ENCODE measurements at regions not wholly inside any gene's neighbourhood (a gene's known extent, or its start where the extent isn't known, plus 50 kb on each side); places are given as distances from the start of the nearest gene placed in this dataset.
A peak's percentile ranks its signal among the peaks of the same experiment; 100 is the strongest.
"Not testable (repeated sequence)": the region's sequence is repeated elsewhere in the genome, so short reads cannot be mapped to it uniquely, and the experiment has no call there.

- TF ChIP-seq, protein P1, sequence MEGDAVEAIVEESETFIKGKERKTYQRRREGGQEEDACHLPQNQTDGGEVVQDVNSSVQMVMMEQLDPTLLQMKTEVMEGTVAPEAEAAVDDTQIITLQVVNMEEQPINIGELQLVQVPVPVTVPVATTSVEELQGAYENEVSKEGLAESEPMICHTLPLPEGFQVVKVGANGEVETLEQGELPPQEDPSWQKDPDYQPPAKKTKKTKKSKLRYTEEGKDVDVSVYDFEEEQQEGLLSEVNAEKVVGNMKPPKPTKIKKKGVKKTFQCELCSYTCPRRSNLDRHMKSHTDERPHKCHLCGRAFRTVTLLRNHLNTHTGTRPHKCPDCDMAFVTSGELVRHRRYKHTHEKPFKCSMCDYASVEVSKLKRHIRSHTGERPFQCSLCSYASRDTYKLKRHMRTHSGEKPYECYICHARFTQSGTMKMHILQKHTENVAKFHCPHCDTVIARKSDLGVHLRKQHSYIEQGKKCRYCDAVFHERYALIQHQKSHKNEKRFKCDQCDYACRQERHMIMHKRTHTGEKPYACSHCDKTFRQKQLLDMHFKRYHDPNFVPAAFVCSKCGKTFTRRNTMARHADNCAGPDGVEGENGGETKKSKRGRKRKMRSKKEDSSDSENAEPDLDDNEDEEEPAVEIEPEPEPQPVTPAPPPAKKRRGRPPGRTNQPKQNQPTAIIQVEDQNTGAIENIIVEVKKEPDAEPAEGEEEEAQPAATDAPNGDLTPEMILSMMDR (conservative IDR thresholded peaks at IDR 0.05; ENCODE audit: low read depth, low read length) = no peak
- H3K4me3 ChIP-seq (ENCODE audit: low read length) = no peak overlapping the region
- no peak for DNase-seq (ENCODE audit: low read depth)
These were observed 69.7 kb upstream of the RBMX start for GRCh38 chrX:136950211-136950610.

DNA sequence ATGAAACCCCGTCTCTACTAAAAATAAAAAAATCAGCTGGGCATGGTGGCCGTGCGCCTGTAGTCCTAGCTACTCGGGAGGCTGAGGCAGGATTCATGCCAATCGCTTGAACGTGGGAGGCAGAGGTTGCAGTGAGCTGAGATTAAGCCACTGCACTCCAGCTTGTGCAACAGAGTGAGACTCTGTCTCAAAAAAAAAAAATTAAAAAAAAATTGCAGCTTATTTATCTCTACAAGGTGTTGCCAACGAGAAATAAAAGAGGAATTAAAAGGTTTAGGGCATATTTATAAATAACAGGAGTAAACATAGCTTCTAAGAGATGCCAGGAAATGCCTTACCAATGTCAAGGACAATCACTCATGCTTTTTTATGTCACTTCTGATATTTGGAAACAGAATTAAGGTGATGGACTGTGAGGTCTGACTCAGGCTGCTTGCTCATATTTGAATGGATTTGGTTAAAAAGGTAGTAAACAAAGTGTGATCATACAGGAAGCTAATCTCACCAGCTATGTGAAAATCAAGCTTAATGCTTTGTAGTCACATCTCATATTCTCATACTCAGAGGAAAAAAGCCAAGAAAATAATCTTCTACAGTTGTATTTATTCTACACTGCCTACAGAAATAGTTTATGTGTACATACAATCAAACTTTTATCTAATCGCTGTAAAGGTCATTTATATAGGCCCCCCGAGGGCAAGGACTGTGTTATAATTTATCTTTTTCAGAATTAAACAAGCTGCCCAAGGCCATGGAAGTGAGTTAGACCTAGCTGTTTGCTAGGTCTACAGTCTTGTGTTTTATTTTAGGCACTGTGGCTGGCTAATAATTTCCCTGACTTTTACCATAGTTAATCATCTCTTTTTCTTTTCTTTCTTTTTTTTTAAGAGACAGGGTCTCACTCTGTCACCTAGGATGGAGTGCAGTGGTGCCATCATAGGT, 61.1 kb upstream of the RBMX start:
- TF ChIP-seq, protein P1 (conservative IDR thresholded peaks at IDR 0.05; ENCODE audit: low read depth, low read length) = no peak
- DNase-seq (ENCODE audit: low read depth) = peak; percentile 19
- no peak overlapping the region for H3K4me3 ChIP-seq (ENCODE audit: low read length)

- TF ChIP-seq, protein P1 (conservative IDR thresholded peaks at IDR 0.05; ENCODE audit: low read depth, low read length) = no peak
- H3K4me3 ChIP-seq (ENCODE audit: low read length) = no peak overlapping the region
- no peak for DNase-seq (ENCODE audit: low read depth)
These were observed 55.6 kb upstream of the RBMX start for GRCh38 chrX:136936183-136936549.

DNA sequence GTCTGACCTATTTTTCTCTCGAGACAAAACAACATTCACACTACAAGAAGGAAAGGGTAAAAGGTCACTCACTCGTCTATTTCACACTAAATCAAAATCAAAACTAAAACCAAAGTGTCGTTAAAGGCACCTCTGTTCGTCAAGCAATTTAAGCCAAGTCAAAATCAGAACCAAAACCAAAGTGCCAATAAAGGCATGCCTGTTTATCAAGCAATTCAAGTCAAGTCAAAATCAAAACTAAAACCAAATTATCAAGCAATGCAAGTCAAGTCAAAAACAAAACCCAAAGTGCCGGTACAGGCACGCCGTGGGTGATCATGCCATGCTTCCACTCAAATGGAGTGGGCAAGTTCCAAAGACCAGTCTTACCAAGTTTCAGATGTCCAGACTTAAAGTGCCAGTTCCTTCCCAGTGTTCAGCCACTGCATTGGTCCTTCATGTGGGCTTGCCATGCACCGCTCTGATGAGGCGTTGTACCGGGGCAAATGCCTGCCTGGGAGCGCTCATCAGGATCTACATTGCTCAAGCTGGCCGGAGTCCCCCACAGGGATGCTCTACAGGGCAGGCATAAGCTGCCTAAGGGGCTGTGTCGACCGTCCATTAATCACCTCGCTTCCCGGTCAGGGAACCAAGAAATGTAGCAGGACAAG, 55.1 kb upstream of the RBMX start:
- not testable (repeated sequence) for DNase-seq (ENCODE audit: low read depth)

GRCh38 chrX:136934652-136935051, 54.1 kb upstream of the RBMX start:
- DNase-seq (ENCODE audit: low read depth) = not testable (repeated sequence)

More for the DNA sequence above, 55.1 kb upstream of the RBMX start:
- H3K4me3 ChIP-seq (ENCODE audit: low read length) = not testable (repeated sequence)

DNA sequence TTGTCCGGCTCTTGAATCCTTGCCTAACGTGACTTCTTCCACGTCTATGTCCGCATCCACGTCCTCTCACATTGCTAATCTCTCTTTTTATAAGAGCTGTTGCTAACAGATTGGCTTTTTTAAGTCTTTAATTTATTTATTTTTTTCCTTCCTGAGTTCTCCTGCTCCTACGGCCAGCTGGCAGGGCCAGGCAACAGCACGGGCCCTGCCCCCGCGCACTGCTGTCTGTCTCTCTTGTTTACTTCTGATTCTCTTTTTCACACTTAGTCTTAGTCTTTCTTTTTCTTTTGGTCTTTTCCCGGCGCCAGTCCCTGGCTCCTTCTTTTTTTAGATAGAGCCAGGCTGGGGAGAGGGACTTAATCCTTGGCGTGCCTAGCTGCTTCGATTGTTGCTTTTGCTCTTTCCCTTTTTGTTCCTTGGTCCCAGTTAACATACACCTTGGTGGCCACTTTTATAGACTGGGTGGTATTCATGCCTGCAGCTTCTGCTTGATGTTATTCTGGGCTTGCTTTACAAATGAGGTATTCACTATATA, 53.2 kb upstream of the RBMX start:
- TF ChIP-seq, protein P1 (conservative IDR thresholded peaks at IDR 0.05; ENCODE audit: low read depth, low read length) = no peak
- no peak for DNase-seq (ENCODE audit: low read depth)
- no peak overlapping the region for H3K4me3 ChIP-seq (ENCODE audit: low read length)

More at GRCh38 chrX:136934652-136935051, 54.1 kb upstream of the RBMX start:
- H3K4me3 ChIP-seq (ENCODE audit: low read length) = not testable (repeated sequence)

DNA sequence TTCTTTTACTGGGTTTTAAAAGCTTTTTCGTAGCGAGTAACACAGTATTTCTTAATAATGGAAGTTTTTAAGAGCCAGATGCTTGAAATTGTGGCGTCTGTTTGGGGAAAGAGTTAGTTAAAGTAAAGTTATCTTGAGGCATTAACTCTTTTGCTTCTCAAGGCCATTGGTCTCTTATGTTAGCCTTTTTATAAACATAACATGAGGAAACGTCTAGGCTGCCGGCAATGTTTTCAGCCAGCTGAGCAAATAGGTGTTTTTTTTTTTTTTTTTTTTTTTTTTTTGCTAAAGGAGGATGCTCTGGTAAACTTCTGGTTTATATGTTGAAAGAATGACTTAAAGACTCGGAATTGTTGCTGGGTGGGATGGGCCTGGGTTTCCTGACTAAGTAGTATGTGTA, 51.1 kb upstream of the RBMX start:
- H3K4me3 ChIP-seq (ENCODE audit: low read length) = no peak overlapping the region
- DNase-seq (ENCODE audit: low read depth) = no peak
- TF ChIP-seq, protein P1 (conservative IDR thresholded peaks at IDR 0.05; ENCODE audit: low read depth, low read length) = no peak

Measured in retinal pigment epithelial cell (primary cell).